ENCODE measurements at regions not wholly inside any gene's neighbourhood (a gene's known extent, or its start where the extent isn't known, plus 50 kb on each side); places are given as distances from the start of the nearest gene placed in this dataset.

DNA sequence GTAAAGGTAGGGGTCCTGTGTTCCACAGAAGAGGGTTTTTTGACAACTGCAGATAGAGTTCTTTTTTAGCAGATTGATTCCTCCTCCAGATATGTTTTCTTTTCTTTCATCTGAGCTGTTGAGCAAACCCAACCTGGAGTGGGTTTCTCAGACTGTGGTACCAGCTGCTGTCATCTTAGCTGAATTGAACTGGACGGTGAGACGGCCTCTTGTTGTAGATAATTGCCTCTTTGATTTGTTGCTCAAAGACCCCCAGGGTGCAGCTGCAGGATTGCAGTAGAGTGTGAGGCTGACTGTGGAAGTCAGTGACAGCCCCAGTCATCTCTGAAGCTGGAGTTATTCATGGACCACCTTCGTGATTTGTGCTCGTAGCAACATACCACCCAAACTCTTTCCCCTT is 317.7 kb downstream of the AACS start:
- no peak for TF ChIP-seq POLR2AphosphoS2 (IDR thresholded peaks at IDR 0.05; ENCODE audit: low read depth, low read length)
- TF ChIP-seq, protein P1, sequence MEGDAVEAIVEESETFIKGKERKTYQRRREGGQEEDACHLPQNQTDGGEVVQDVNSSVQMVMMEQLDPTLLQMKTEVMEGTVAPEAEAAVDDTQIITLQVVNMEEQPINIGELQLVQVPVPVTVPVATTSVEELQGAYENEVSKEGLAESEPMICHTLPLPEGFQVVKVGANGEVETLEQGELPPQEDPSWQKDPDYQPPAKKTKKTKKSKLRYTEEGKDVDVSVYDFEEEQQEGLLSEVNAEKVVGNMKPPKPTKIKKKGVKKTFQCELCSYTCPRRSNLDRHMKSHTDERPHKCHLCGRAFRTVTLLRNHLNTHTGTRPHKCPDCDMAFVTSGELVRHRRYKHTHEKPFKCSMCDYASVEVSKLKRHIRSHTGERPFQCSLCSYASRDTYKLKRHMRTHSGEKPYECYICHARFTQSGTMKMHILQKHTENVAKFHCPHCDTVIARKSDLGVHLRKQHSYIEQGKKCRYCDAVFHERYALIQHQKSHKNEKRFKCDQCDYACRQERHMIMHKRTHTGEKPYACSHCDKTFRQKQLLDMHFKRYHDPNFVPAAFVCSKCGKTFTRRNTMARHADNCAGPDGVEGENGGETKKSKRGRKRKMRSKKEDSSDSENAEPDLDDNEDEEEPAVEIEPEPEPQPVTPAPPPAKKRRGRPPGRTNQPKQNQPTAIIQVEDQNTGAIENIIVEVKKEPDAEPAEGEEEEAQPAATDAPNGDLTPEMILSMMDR (IDR thresholded peaks at IDR 0.05 in 2 of 3, conservative IDR thresholded peaks at IDR 0.05 in 1 of 3; ENCODE audit: control insufficient read depth in 2 of 3, extremely low read depth in 1 of 3, insufficient read depth in 1 of 3, low read depth in 3 of 3, low read length in 3 of 3), result no peak
- no peak for TF ChIP-seq EGR1 (IDR thresholded peaks at IDR 0.05; ENCODE audit: borderline replicate concordance in 1 of 2, low read depth in 2 of 2, low read length in 2 of 2)
- TF ChIP-seq POLR2A (IDR thresholded peaks at IDR 0.05; ENCODE audit: low read depth, low read length), result no peak
- TF ChIP-seq, protein P2, sequence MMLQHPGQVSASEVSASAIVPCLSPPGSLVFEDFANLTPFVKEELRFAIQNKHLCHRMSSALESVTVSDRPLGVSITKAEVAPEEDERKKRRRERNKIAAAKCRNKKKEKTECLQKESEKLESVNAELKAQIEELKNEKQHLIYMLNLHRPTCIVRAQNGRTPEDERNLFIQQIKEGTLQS (IDR thresholded peaks at IDR 0.05; ENCODE audit: borderline replicate concordance, extremely low read depth, low read depth, low read length), result no peak
- TF ChIP-seq SMC3 (IDR thresholded peaks at IDR 0.05; ENCODE audit: borderline replicate concordance, low read length), result no peak
- TF ChIP-seq TBL1XR1 (IDR thresholded peaks at IDR 0.05; ENCODE audit: low read depth, low read length), result no peak
- no peak for TF ChIP-seq IKZF1 (conservative IDR thresholded peaks at IDR 0.05)
- no peak for TF ChIP-seq GATAD2B (conservative IDR thresholded peaks at IDR 0.05; ENCODE audit: low read depth)
- TF ChIP-seq, protein P3, sequence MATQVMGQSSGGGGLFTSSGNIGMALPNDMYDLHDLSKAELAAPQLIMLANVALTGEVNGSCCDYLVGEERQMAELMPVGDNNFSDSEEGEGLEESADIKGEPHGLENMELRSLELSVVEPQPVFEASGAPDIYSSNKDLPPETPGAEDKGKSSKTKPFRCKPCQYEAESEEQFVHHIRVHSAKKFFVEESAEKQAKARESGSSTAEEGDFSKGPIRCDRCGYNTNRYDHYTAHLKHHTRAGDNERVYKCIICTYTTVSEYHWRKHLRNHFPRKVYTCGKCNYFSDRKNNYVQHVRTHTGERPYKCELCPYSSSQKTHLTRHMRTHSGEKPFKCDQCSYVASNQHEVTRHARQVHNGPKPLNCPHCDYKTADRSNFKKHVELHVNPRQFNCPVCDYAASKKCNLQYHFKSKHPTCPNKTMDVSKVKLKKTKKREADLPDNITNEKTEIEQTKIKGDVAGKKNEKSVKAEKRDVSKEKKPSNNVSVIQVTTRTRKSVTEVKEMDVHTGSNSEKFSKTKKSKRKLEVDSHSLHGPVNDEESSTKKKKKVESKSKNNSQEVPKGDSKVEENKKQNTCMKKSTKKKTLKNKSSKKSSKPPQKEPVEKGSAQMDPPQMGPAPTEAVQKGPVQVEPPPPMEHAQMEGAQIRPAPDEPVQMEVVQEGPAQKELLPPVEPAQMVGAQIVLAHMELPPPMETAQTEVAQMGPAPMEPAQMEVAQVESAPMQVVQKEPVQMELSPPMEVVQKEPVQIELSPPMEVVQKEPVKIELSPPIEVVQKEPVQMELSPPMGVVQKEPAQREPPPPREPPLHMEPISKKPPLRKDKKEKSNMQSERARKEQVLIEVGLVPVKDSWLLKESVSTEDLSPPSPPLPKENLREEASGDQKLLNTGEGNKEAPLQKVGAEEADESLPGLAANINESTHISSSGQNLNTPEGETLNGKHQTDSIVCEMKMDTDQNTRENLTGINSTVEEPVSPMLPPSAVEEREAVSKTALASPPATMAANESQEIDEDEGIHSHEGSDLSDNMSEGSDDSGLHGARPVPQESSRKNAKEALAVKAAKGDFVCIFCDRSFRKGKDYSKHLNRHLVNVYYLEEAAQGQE (IDR thresholded peaks at IDR 0.05; ENCODE audit: low read depth, low read length), result no peak
- no peak for TF ChIP-seq CHD1 (IDR thresholded peaks at IDR 0.05; ENCODE audit: low read depth, low read length)
- TF ChIP-seq, protein P4, sequence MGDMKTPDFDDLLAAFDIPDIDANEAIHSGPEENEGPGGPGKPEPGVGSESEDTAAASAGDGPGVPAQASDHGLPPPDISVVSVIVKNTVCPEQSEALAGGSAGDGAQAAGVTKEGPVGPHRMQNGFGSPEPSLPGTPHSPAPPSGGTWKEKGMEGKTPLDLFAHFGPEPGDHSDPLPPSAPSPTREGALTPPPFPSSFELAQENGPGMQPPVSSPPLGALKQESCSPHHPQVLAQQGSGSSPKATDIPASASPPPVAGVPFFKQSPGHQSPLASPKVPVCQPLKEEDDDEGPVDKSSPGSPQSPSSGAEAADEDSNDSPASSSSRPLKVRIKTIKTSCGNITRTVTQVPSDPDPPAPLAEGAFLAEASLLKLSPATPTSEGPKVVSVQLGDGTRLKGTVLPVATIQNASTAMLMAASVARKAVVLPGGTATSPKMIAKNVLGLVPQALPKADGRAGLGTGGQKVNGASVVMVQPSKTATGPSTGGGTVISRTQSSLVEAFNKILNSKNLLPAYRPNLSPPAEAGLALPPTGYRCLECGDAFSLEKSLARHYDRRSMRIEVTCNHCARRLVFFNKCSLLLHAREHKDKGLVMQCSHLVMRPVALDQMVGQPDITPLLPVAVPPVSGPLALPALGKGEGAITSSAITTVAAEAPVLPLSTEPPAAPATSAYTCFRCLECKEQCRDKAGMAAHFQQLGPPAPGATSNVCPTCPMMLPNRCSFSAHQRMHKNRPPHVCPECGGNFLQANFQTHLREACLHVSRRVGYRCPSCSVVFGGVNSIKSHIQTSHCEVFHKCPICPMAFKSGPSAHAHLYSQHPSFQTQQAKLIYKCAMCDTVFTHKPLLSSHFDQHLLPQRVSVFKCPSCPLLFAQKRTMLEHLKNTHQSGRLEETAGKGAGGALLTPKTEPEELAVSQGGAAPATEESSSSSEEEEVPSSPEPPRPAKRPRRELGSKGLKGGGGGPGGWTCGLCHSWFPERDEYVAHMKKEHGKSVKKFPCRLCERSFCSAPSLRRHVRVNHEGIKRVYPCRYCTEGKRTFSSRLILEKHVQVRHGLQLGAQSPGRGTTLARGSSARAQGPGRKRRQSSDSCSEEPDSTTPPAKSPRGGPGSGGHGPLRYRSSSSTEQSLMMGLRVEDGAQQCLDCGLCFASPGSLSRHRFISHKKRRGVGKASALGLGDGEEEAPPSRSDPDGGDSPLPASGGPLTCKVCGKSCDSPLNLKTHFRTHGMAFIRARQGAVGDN (IDR thresholded peaks at IDR 0.05), result no peak
